K562 (cell line): ENCODE measurements at regions not wholly inside any gene's neighbourhood (a gene's known extent, or its start where the extent isn't known, plus 50 kb on each side); places are given as distances from the start of the nearest gene placed in this dataset.

Experiments
- ATAC-seq: fragments of 200-7000 bp; cut with Tn5 transposase; 3 replicates; pipeline ENCODE4 v1.9.1; 2020; ENCODE audit warnings: moderate library complexity
- BruUV-seq: library from RNA; stranded (reverse); fragments of 400-500 nt; replicated peaks from 2 replicates; lab custom pipeline; 2021; lab: Mats Ljungman, UMichigan
- CTCF ChIA-PET: fragments of 300-600 bp; formaldehyde crosslinking; extraction: SDS; loops from one replicate; lab custom pipeline; 2021; ENCODE audit warnings: low intra/inter-chr PET ratio; lab: Yijun Ruan, JAX
- POLR2A ChIA-PET: fragments of 300-600, 350-650 bp; sonication (Branson Sonifier 250); formaldehyde crosslinking; extraction: SDS; loops from one replicate; lab custom pipeline; 2021; ENCODE audit warnings: antibody characterized with exemption, inconsistent platforms; lab: Yijun Ruan, JAX
- DNase-seq, 4 experiments: peaks; one replicate each; pipeline versions ENCODE4 v3.0.0 to v3.0.0-alpha.2; 2011 to 2018; ENCODE audit warnings: low spot score in 3 of 4, mixed read lengths in 3 of 4; ENCODE audit errors: extremely low read depth in 1 of 4
- FAIRE-seq: peaks from 2 replicates; lab custom pipeline; 2011; peaks lifted over from hg19 to GRCh38; lab: Jason Lieb, UNC
- H2AFZ ChIP-seq: 2 replicates; pipeline ENCODE4 v1.6.0; 2011; ENCODE audit warnings: low read depth, low read length, control low read depth, inconsistent platforms
- H3K27ac ChIP-seq: fragments of 200-600 bp; 3 replicates; pipeline ENCODE4 v1.8.0; 2011; ENCODE audit warnings: low read depth, mild to moderate bottlenecking, control low read depth, inconsistent platforms, low read length, moderate library complexity, mixed read lengths; ENCODE audit errors: extremely low read depth
- H3K27me3 ChIP-seq, 2 experiments: fragments of 300-600 bp in 1 of 2; 2 replicates in 1 of 2; 3 replicates in 1 of 2; pipeline versions ENCODE4 v1.6.0 to v1.8.0; 2011; ENCODE audit warnings: inconsistent platforms in 2 of 2, low read length in 2 of 2, mild to moderate bottlenecking in 1 of 2, mixed read lengths in 1 of 2, moderate library complexity in 1 of 2; ENCODE audit not compliant: control insufficient read depth in 2 of 2, insufficient read depth in 2 of 2
- H3K36me3 ChIP-seq: fragments of 300-600 bp; 3 replicates; pipeline ENCODE4 v1.8.0; 2011; ENCODE audit warnings: mild to moderate bottlenecking, low read length, inconsistent platforms; ENCODE audit not compliant: control insufficient read depth, insufficient read depth
- H3K4me1 ChIP-seq, 2 experiments: fragments of 200-600 bp in 1 of 2; replicated peaks in 1 of 2; 2 replicates in 1 of 2; 3 replicates in 1 of 2; pipeline versions ENCODE4 v1.5.1 to v1.8.0; 2011; ENCODE audit warnings: inconsistent platforms in 2 of 2, low read length in 2 of 2, mild to moderate bottlenecking in 1 of 2, mixed read lengths in 1 of 2, moderate library complexity in 1 of 2; ENCODE audit not compliant: control insufficient read depth in 2 of 2, insufficient read depth in 2 of 2
- H3K4me2 ChIP-seq: 2 replicates; pipeline ENCODE4 v1.6.1; 2011; ENCODE audit warnings: low read length, control low read depth, inconsistent platforms, mixed read lengths; ENCODE audit not compliant: insufficient read depth
- H3K4me3 ChIP-seq: fragments of 200-600 bp; sonication (generic), shearing (Covaris generic); 2 replicates; pipeline ENCODE4 v1.5.1; 2016; ENCODE audit warnings: control low read depth, inconsistent platforms
- H3K79me2 ChIP-seq: fragments of 200-600 bp; 3 replicates; pipeline ENCODE4 v1.8.0; 2011; ENCODE audit warnings: low read length, inconsistent platforms; ENCODE audit not compliant: control insufficient read depth, insufficient read depth
- H3K9ac ChIP-seq, 2 experiments: 2 replicates each; pipeline versions ENCODE4 v1.6.0 to v1.6.1; 2011; ENCODE audit warnings: low read depth in 2 of 2, low read length in 2 of 2, control low read depth in 1 of 2, inconsistent platforms in 1 of 2, mild to moderate bottlenecking in 1 of 2, mixed read lengths in 1 of 2; ENCODE audit not compliant: insufficient read depth in 1 of 2
- H3K9me1 ChIP-seq: one replicate; pipeline ENCODE4 v1.6.0; 2011; ENCODE audit warnings: inconsistent platforms, mild to moderate bottlenecking, low read length, moderate library complexity; ENCODE audit not compliant: control insufficient read depth, insufficient read depth
- H3K9me3 ChIP-seq: replicated peaks from 2 replicates; pipeline ENCODE4 v1.5.1; 2011; ENCODE audit warnings: low read depth, low read length, inconsistent platforms; ENCODE audit not compliant: control insufficient read depth, insufficient read depth
- H4K20me1 ChIP-seq: replicated peaks from 2 replicates; pipeline ENCODE4 v1.6.1; 2011; ENCODE audit warnings: low read length, inconsistent platforms, mixed read lengths; ENCODE audit not compliant: control insufficient read depth, insufficient read depth
- ATF7 ChIP-seq: fragments of 450-650 bp; IDR thresholded peaks from 2 replicates; pipeline ENCODE4 v1.7.1; 2014; ENCODE audit warnings: mild to moderate bottlenecking, moderate library complexity
- KAT2B ChIP-seq: IDR thresholded peaks from one replicate; pipeline ENCODE4 v1.6.1; 2012; ENCODE audit warnings: low read depth, mild to moderate bottlenecking, control low read depth, inconsistent platforms, low read length, moderate library complexity
- KLF16 ChIP-seq: IDR thresholded peaks from 2 replicates; pipeline ENCODE4 v1.6.1; 2016; ENCODE audit warnings: antibody characterized with exemption
- MAZ ChIP-seq, 2 experiments: fragments of 450-650 bp in 1 of 2; sonication (generic) in 1 of 2; formaldehyde crosslinking; IDR thresholded peaks in 1 of 2; conservative IDR thresholded peaks in 1 of 2; 2 replicates each; pipeline versions ENCODE4 v1.4.0 to v1.5.0; 2020; ENCODE audit warnings: mild to moderate bottlenecking in 1 of 2, missing genetic modification reagents in 1 of 2
- MCM7 ChIP-seq, 2 experiments: fragments of 450-650 bp; IDR thresholded peaks; 2 replicates each; pipeline ENCODE4 v1.6.1; 2016 to 2018
- TAF15 ChIP-seq: fragments of 200-400 bp; formaldehyde crosslinking; IDR thresholded peaks from 2 replicates; pipeline ENCODE4 v1.6.1; 2017; ENCODE audit warnings: mild to moderate bottlenecking, low read depth, low read length, moderate library complexity
- WGBS: fragments of 100-300 bp; shearing (Covaris generic); methylation state at CpG from one replicate; pipeline ENCODE4 v1.1.6; 2016; ENCODE audit warnings: low coverage, mixed read lengths; ENCODE audit not compliant: insufficient coverage; ENCODE audit errors: missing lambda C conversion rate; 5-methylcytosine and 5-hydroxymethylcytosine counted together
- in situ Hi-C: fragments of 300-500 bp; cut with MboI; formaldehyde crosslinking; loops from 4 replicates; pipeline ENCODE4 v1.15.0; 2018; ENCODE audit warnings: inconsistent platforms, mixed read lengths
- intact Hi-C: fragments of 100-400 bp; cut with micrococcal nuclease; formaldehyde crosslinking; loops from 2 replicates; pipeline ENCODE4 v1.14.2; 2022
- TF ChIP-seq, protein P1 (sequence below): fragments of 450-650 bp; IDR thresholded peaks from one replicate; pipeline ENCODE4 v1.6.1; 2018; ENCODE audit warnings: mild to moderate bottlenecking, moderate library complexity; ENCODE audit not compliant: partially characterized antibody
- TF ChIP-seq, protein P2 (sequence below), 2 experiments: fragments of 450-650 bp in 1 of 2; sonication (generic) in 1 of 2; formaldehyde crosslinking in 1 of 2; IDR thresholded peaks in 1 of 2; conservative IDR thresholded peaks in 1 of 2; 2 replicates each; pipeline versions ENCODE4 v1.6.1 to v1.8.1; 2016 to 2023; ENCODE audit warnings: mild to moderate bottlenecking in 2 of 2, moderate library complexity in 2 of 2, inconsistent platforms in 1 of 2, missing genetic modification reagents in 1 of 2
- TF ChIP-seq, protein P3 (sequence below): fragments of 250-450 bp; sonication (Bioruptor Pico); IDR thresholded peaks from 2 replicates; pipeline ENCODE4 v1.5.0; 2021; ENCODE audit warnings: mild to moderate bottlenecking, borderline replicate concordance
- TF ChIP-seq, protein P4 (sequence below): sonication (generic); formaldehyde crosslinking; IDR thresholded peaks from 2 replicates; pipeline ENCODE4 v1.8.1; 2022; ENCODE audit warnings: missing genetic modification reagents
- TF ChIP-seq, protein P5 (sequence below): fragments of 250-450 bp; sonication (Bioruptor Pico); IDR thresholded peaks from 2 replicates; pipeline ENCODE4 v1.6.1; 2021; ENCODE audit warnings: mild to moderate bottlenecking

DNA sequence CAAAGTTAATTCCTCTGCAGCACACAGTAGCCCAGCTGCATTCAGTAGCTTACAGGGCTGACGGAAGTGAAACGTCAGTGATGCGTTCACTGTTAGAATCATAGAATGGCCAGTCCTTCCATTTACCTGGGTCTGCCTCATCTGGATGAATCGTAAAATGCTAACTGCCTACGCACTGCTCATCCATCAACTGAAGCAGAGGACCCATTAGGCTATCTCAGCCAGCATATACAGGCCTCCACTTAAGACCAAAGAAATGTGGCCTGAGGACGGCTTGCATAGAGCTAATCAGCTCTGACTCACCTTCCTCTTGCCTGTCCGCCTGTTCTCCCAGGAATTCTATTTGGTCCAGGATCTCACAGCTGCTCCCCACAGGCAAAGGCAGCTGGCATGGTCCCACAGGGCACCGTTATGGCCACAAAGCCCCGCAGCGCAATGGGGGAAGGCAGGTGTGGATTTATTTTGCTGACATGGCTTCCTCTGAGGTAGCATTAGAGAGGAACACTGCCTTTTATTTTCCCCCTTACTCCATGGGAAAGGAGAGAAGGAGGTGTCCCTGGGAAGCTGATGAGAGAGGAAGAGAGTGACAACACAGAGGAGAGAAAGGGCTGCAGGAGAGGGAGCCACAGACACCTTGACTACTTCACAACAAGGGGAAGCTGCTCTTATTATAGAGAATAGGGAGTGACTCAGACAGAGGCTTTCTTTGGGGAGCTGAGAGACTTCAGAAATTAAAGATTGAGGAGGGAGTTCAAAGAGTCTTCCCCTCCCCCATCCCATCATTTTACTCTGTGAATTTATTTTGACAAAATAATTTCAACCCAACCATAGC is 177.6 kb downstream of the HHIPL2 start (continued):
- TF ChIP-seq, protein P1, sequence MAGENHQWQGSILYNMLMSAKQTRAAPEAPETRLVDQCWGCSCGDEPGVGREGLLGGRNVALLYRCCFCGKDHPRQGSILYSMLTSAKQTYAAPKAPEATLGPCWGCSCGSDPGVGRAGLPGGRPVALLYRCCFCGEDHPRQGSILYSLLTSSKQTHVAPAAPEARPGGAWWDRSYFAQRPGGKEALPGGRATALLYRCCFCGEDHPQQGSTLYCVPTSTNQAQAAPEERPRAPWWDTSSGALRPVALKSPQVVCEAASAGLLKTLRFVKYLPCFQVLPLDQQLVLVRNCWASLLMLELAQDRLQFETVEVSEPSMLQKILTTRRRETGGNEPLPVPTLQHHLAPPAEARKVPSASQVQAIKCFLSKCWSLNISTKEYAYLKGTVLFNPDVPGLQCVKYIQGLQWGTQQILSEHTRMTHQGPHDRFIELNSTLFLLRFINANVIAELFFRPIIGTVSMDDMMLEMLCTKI: no peak
- no peak for TF ChIP-seq MCM7 (IDR thresholded peaks at IDR 0.05)

DNA sequence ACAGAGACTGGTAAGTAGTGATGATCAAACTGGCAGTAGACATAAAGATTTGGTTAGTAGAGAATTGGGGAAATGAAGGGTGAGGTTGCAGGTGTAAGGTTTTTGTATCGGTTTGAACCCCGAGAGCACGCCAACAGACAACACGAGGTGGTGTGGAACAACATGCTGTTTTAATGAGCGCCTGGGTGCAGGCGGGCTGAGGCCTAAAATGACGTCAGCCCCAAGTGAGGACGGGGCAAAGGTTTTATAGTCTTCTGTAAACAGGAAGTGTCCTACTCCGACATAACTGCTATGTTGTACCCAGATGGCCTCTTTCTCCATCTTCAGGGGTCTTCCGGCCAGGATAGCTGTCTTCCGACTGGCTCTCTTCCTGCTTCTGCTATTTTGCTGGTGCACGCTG is 178.8 kb downstream of the HHIPL2 start:
- no peaks in the 10 kb centered on the region for H3K79me2 ChIP-seq
- H3K36me3 ChIP-seq: no peaks in the 10 kb centered on the region
- H3K9me1 ChIP-seq: no peaks in the 10 kb centered on the region
- H2AFZ ChIP-seq: no peak overlapping the region
- WGBS: 2% methylated on average over 12 of the region's 12 CpGs
- H3K4me3 ChIP-seq: no peak overlapping the region
- no peaks in the 10 kb centered on the region for H3K4me1 ChIP-seq
- DNase-seq (no peak), ATAC-seq (no peak), FAIRE-seq (no peak)
- no peaks in the 10 kb centered on the region for H4K20me1 ChIP-seq
- no peak overlapping the region for H3K4me2 ChIP-seq
- BruUV-seq: no TSS peak
- CTCF ChIA-PET: no interaction called here
- H3K9ac ChIP-seq: no peak overlapping the region
- no peaks in the 10 kb centered on the region for H3K9me3 ChIP-seq
- in situ Hi-C loops: no loop called here
- no peaks in the 10 kb centered on the region for H3K27me3 ChIP-seq
- no peak overlapping the region for H3K27ac ChIP-seq
- intact Hi-C loops: no loop called here
- POLR2A ChIA-PET: no interaction called here
- TF ChIP-seq, protein P2, sequence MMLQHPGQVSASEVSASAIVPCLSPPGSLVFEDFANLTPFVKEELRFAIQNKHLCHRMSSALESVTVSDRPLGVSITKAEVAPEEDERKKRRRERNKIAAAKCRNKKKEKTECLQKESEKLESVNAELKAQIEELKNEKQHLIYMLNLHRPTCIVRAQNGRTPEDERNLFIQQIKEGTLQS (IDR thresholded peaks at IDR 0.05): peak; percentile 43
- TF ChIP-seq, protein P2 (CRISPR knock-in tag; conservative IDR thresholded peaks at IDR 0.05): no peak
- TF ChIP-seq TAF15: no peak
- TF ChIP-seq MAZ (CRISPR knock-in tag; conservative IDR thresholded peaks at IDR 0.05 in 1 of 2, IDR thresholded peaks at IDR 0.05 in 1 of 2): no peak
- no peak for TF ChIP-seq KAT2B
- TF ChIP-seq, protein P3, sequence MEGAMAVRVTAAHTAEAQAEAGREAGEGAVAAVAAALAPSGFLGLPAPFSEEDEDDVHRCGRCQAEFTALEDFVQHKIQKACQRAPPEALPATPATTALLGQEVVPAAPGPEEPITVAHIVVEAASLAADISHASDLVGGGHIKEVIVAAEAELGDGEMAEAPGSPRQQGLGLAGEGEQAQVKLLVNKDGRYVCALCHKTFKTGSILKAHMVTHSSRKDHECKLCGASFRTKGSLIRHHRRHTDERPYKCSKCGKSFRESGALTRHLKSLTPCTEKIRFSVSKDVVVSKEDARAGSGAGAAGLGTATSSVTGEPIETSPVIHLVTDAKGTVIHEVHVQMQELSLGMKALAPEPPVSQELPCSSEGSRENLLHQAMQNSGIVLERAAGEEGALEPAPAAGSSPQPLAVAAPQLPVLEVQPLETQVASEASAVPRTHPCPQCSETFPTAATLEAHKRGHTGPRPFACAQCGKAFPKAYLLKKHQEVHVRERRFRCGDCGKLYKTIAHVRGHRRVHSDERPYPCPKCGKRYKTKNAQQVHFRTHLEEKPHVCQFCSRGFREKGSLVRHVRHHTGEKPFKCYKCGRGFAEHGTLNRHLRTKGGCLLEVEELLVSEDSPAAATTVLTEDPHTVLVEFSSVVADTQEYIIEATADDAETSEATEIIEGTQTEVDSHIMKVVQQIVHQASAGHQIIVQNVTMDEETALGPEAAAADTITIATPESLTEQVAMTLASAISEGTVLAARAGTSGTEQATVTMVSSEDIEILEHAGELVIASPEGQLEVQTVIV: no peak
- no peak for TF ChIP-seq KLF16
- peak; percentile 40; the same call in 1 of the 2 replicates for TF ChIP-seq ATF7
- TF ChIP-seq, protein P4, sequence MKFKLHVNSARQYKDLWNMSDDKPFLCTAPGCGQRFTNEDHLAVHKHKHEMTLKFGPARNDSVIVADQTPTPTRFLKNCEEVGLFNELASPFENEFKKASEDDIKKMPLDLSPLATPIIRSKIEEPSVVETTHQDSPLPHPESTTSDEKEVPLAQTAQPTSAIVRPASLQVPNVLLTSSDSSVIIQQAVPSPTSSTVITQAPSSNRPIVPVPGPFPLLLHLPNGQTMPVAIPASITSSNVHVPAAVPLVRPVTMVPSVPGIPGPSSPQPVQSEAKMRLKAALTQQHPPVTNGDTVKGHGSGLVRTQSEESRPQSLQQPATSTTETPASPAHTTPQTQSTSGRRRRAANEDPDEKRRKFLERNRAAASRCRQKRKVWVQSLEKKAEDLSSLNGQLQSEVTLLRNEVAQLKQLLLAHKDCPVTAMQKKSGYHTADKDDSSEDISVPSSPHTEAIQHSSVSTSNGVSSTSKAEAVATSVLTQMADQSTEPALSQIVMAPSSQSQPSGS (CRISPR knock-in tag): no peak
- TF ChIP-seq, protein P5, sequence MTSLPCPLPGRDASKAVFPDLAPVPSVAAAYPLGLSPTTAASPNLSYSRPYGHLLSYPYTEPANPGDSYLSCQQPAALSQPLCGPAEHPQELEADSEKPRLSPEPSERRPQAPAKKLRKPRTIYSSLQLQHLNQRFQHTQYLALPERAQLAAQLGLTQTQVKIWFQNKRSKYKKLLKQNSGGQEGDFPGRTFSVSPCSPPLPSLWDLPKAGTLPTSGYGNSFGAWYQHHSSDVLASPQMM (CRISPR knock-in tag): no peak
